Activated CD4-positive, alpha-beta T cell treated with anti-CD3 and anti-CD28 coated beads, Interleukin-10, Interleukin-2, amounts not matched to agents 100 ng/mL and 50 ng/mL, durations not matched to agents 16 hours and 8 hours (primary cell): ENCODE measurements at regions not wholly inside any gene's neighbourhood (a gene's known extent, or its start where the extent isn't known, plus 50 kb on each side); places are given as distances from the start of the nearest gene placed in this dataset.

Experiments used
- DNase-seq: peaks from one replicate; pipeline ENCODE4 v3.0.0-alpha.2; 2020

GRCh38 chr4:8672486-8672885 lies 79.9 kb downstream of the CPZ start:
- DNase-seq = no peak

GRCh38 chr4:8671712-8672290 lies 79.2 kb downstream of the CPZ start:
- DNase-seq = no peak
